ENCODE measurements at regions not wholly inside any gene's neighbourhood (a gene's known extent, or its start where the extent isn't known, plus 50 kb on each side); places are given as distances from the start of the nearest gene placed in this dataset.
"Not testable (repeated sequence)": the region's sequence is repeated elsewhere in the genome, so short reads cannot be mapped to it uniquely, and the experiment has no call there.

DNA sequence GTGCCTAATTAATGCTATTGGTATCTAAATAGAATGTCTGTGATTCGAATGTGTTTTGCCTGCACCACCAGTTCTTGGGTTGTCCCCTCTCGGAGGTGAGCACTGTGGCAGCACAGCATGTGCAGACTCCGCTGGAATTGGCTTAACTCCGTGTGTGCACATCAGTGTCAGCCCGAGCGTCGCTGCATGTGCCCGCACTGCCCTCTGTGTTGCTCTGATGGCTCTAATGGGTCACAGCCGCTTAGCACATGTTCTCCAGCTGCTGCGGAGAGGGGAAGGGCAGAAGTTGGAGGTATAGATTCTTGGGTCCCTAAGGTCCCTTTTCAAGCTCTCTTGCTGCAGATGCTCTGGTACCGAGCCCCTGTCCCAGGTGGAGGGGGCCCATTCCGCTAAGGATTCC lies 75.1 kb downstream of the CDRT15L2 start:
- not testable (repeated sequence) for DNase-seq (ENCODE audit: low spot score)
- 69% methylated on average over 10 of the region's 12 CpGs for WGBS (ENCODE audit: low lambda C conversion rate, missing lambda C conversion rate)

DNA sequence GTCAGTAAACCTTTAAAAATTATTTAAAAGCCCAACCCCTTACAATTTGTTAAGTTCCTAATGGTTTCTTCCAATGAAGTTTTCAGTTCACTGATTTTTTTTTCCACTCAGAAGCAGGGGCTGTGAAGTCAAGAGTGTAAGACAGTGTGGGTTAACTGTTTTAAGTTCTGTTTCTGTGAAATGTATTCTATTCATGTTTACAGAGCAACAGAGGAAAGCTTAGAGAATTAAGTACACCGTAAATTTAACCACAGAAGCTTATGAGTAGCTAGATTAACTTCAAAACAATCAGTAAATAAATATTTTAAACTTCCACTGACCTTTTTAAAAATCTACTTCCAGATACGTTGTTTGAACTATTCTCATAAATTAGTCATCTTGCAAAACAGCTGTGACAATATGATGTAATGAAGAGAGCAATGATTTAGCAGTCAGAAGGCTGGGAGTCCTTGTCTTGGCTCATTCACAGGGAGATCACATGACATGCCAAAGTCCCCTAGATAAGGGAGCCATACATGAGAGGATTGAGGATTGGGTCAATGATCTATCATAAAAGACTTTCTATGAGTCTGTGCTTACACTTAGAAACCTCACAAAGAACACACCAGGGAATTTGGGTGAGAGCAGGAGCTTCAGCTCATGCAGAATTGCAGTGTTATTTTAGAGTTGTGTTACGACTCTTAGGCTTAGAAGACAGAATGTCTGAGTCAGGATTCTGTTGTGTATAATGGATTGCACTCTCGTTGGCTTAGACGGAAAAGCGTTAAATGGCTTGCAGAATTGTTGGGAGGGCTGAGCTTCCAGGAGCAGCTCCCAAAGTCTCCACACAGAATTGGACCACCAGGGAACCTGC lies 85.8 kb downstream of the CDRT15L2 start:
- not testable (repeated sequence) for H3K36me3 ChIP-seq (replicated peaks; ENCODE audit: insufficient read depth, low read depth); H3K9me3 ChIP-seq (ENCODE audit: low read depth); H3K4me3 ChIP-seq; H4K20me1 ChIP-seq (ENCODE audit: insufficient read depth, poor library complexity, severe bottlenecking); H2AFZ ChIP-seq; H3K27me3 ChIP-seq; H3K9me2 ChIP-seq (replicated peaks; ENCODE audit: insufficient read depth); H3K79me2 ChIP-seq
- Histone ChIP-seq H3K4me2 (peak overlapping the region; percentile 33), H3K27ac (peak overlapping the region; percentile 78), H3K4me1 (ENCODE audit: insufficient read depth) (peaks cover 17% of the 10 kb centered on the region)
- WGBS (ENCODE audit: low lambda C conversion rate, missing lambda C conversion rate) = 8% methylated on average over 5 of the region's 6 CpGs
- peak; percentile 14 for DNase-seq (ENCODE audit: low spot score)

More for the DNA sequence above, 75.1 kb downstream of the CDRT15L2 start:
- not testable (repeated sequence) for H3K4me2 ChIP-seq; H3K27ac ChIP-seq; H3K9me3 ChIP-seq (ENCODE audit: low read depth); H3K27me3 ChIP-seq; H2AFZ ChIP-seq; H3K79me2 ChIP-seq; H3K36me3 ChIP-seq (replicated peaks; ENCODE audit: insufficient read depth, low read depth); H4K20me1 ChIP-seq (ENCODE audit: insufficient read depth, poor library complexity, severe bottlenecking); H3K4me3 ChIP-seq; H3K4me1 ChIP-seq (ENCODE audit: insufficient read depth); H3K9me2 ChIP-seq (replicated peaks; ENCODE audit: insufficient read depth)

DNA sequence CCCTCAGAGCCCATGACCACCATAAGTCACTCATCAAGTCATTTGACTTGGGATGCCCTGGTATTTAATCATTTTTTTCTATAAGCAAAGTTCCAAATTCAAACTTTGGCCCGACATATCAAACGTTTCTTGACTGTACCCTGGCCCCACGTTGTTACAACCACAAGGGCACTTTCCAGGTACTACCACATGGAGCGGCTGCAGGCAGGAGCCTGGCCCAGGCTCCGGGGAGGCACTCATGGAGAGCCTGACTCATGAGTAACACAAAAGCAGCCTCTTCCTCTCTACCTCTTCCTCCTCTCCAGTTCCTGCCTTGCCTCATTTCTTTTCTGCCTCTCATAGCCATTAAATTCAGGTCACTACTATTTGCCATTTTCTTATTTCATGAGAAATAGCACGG lies 87.2 kb downstream of the CDRT15L2 start:
- WGBS (ENCODE audit: low lambda C conversion rate, missing lambda C conversion rate) = 92% methylated on average over 6 of the region's 6 CpGs
- not testable (repeated sequence) for H4K20me1 ChIP-seq (ENCODE audit: insufficient read depth, poor library complexity, severe bottlenecking); H3K9me3 ChIP-seq (ENCODE audit: low read depth); DNase-seq (ENCODE audit: low spot score); H3K27me3 ChIP-seq; H3K36me3 ChIP-seq (replicated peaks; ENCODE audit: insufficient read depth, low read depth); H3K27ac ChIP-seq; H3K79me2 ChIP-seq; H3K4me3 ChIP-seq; H3K9me2 ChIP-seq (replicated peaks; ENCODE audit: insufficient read depth); H2AFZ ChIP-seq; H3K4me2 ChIP-seq
- peaks cover 17% of the 10 kb centered on the region for H3K4me1 ChIP-seq (ENCODE audit: insufficient read depth)

DNA sequence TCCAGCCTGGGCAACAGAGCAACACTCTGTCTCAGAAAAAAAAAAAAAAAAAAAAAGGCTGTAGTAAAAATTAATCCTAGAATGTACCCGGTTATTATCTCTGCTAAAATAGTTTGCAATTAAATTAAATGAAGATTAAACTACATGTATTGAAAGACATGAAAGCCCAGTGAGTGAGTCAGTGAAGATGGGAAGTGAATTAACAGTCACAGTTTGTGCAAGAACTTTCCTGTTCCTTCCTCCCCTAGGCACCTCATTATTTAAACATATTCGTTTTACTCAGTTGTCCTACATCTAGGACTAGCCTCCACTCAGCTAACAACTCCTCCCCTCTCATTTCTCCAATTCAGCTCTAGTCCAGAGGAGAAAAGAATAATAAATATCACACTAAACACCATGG lies 88.2 kb downstream of the CDRT15L2 start:
- not testable (repeated sequence) for H2AFZ ChIP-seq; H3K27me3 ChIP-seq; DNase-seq (ENCODE audit: low spot score); H3K36me3 ChIP-seq (replicated peaks; ENCODE audit: insufficient read depth, low read depth); H4K20me1 ChIP-seq (ENCODE audit: insufficient read depth, poor library complexity, severe bottlenecking); H3K4me2 ChIP-seq; H3K9me2 ChIP-seq (replicated peaks; ENCODE audit: insufficient read depth); H3K4me3 ChIP-seq; H3K9me3 ChIP-seq (ENCODE audit: low read depth); H3K79me2 ChIP-seq
- Histone ChIP-seq H3K4me1 (ENCODE audit: insufficient read depth) (peaks cover 17% of the 10 kb centered on the region), H3K27ac (peak overlapping the region; percentile 56)
- WGBS (ENCODE audit: low lambda C conversion rate, missing lambda C conversion rate) = 69% methylated on average over 2 of the region's 2 CpGs

DNA sequence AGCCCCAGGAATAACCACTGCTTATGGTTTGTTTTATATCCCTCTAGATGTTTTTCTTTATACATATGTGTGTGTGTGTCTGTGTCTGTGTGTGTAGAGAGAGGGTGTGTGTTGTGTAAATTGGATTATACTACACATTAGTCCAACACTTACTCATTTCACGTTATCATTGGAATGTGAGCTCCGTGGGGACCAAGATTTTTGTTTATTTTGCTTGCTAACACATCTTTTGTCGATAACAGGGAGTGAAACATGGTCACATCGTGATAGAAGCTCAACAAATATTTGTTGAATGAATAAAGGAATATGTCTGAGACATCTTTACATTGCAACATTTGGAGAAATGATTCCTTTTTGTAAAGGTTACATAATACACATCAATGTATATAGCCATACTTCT lies 88.8 kb downstream of the CDRT15L2 start:
- H3K9me2 ChIP-seq (replicated peaks; ENCODE audit: insufficient read depth); DNase-seq (ENCODE audit: low spot score); H3K27me3 ChIP-seq; H3K4me3 ChIP-seq; H3K36me3 ChIP-seq (replicated peaks; ENCODE audit: insufficient read depth, low read depth); H3K9me3 ChIP-seq (ENCODE audit: low read depth); H4K20me1 ChIP-seq (ENCODE audit: insufficient read depth, poor library complexity, severe bottlenecking); H2AFZ ChIP-seq; H3K4me2 ChIP-seq; H3K79me2 ChIP-seq: not testable (repeated sequence)
- Histone ChIP-seq H3K4me1 (ENCODE audit: insufficient read depth) (peaks cover 17% of the 10 kb centered on the region), H3K27ac (peak overlapping the region; percentile 56)
- 35% methylated on average over 4 of the region's 4 CpGs for WGBS (ENCODE audit: low lambda C conversion rate, missing lambda C conversion rate)

DNA sequence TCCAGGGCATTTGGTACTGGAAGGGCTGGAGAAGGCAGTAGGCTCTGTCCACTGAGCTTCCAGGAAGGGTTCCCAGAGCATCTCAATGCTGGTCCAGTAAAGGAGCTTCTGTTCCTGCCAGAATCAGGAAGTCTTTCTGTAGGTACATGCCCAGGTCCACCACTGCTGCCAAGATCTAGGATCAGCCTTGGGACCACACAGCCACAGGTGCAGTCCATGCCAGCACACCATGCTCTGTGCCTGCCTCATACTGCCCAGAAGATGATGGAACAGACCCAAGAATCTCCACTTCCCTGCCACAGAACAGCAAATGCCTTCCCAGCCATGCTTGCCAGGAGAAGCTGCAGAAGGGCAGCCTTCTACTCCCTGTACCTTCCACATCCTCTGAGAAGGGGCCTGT lies 89.3 kb downstream of the CDRT15L2 start:
- Histone ChIP-seq H3K4me1 (ENCODE audit: insufficient read depth) (peaks cover 17% of the 10 kb centered on the region), H3K27ac (peak overlapping the region; percentile 40)
- not testable (repeated sequence) for H3K9me3 ChIP-seq (ENCODE audit: low read depth); H4K20me1 ChIP-seq (ENCODE audit: insufficient read depth, poor library complexity, severe bottlenecking); H3K9me2 ChIP-seq (replicated peaks; ENCODE audit: insufficient read depth); H3K79me2 ChIP-seq; H3K4me3 ChIP-seq; H3K36me3 ChIP-seq (replicated peaks; ENCODE audit: insufficient read depth, low read depth); DNase-seq (ENCODE audit: low spot score); H3K4me2 ChIP-seq; H3K27me3 ChIP-seq; H2AFZ ChIP-seq

DNA sequence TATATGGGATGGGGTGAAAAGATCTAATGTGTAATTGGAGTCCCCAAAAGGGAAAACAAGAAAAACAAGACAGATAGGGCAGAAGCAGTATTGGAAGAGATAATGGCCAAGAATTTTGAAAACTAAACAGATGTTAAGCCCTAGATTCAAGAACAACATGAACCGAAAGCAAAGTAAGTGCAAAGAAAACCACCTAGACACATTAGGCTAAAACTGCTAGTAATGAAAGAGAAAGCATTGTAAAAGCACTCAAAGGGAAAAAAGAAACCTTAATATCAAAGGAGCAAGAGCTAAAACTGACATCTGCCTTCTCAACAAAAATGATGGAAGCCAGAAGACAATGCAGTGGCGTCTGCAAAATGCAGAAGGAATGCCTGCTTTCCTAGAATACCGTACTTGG lies 91.0 kb downstream of the CDRT15L2 start:
- not testable (repeated sequence) for H3K9me3 ChIP-seq (ENCODE audit: low read depth); H3K4me3 ChIP-seq; H3K27ac ChIP-seq; H4K20me1 ChIP-seq (ENCODE audit: insufficient read depth, poor library complexity, severe bottlenecking); H3K36me3 ChIP-seq (replicated peaks; ENCODE audit: insufficient read depth, low read depth); H3K9me2 ChIP-seq (replicated peaks; ENCODE audit: insufficient read depth); H3K79me2 ChIP-seq; H3K4me2 ChIP-seq; DNase-seq (ENCODE audit: low spot score); H3K27me3 ChIP-seq; H2AFZ ChIP-seq
- H3K4me1 ChIP-seq (ENCODE audit: insufficient read depth) = peaks cover 10% of the 10 kb centered on the region
- WGBS (ENCODE audit: low lambda C conversion rate, missing lambda C conversion rate) = no CpG with 5 or more reads among the region's 3 CpGs

DNA sequence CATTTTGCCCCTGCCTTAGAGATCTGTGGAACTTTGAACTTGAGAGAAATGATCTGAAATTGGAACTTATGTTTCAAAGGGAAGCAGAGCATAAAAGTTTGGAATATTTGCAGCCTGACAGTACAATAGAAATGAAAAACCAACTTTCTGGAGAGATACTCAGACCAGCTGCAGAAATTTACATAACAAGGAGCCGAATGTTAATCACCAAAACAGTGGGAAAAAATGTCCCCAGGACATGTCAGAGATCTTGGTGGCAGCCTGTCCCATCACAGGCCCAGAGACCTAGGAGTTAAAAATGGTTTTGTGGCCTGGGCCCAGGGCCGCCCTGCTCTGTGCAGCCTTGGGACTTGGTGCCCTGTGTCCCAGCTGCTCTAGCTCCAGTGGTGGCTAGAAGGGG lies 94.8 kb downstream of the CDRT15L2 start:
- H3K4me1 ChIP-seq (ENCODE audit: insufficient read depth); H3K79me2 ChIP-seq; H3K4me2 ChIP-seq; H3K36me3 ChIP-seq (replicated peaks; ENCODE audit: insufficient read depth, low read depth); H3K27ac ChIP-seq; H2AFZ ChIP-seq; H3K27me3 ChIP-seq; H4K20me1 ChIP-seq (ENCODE audit: insufficient read depth, poor library complexity, severe bottlenecking); DNase-seq (ENCODE audit: low spot score); H3K9me3 ChIP-seq (ENCODE audit: low read depth); H3K9me2 ChIP-seq (replicated peaks; ENCODE audit: insufficient read depth); H3K4me3 ChIP-seq: not testable (repeated sequence)
- 96% methylated on average over 2 of the region's 2 CpGs for WGBS (ENCODE audit: low lambda C conversion rate, missing lambda C conversion rate)

DNA sequence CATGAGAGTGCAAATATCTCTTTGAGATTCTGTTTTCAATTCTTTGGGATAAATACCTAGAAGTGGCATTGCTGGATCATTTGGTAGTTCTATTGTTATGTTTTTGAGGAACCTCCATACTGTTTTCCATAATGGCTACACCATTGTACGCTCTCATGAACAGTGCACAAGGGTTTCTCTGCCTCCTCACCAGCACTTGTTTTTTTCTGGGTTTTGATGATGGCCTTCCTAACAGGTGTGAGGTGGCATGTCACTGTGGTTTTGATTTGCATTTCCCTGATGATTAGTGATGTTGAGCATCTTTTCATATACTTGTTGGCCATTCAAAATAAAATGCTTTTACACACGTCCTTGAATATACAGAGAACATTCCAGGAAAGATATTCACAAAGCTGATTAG lies 96.2 kb downstream of the CDRT15L2 start:
- not testable (repeated sequence) for H3K9me2 ChIP-seq (replicated peaks; ENCODE audit: insufficient read depth); H3K4me1 ChIP-seq (ENCODE audit: insufficient read depth); H3K27me3 ChIP-seq; H3K9me3 ChIP-seq (ENCODE audit: low read depth); DNase-seq (ENCODE audit: low spot score); H3K36me3 ChIP-seq (replicated peaks; ENCODE audit: insufficient read depth, low read depth); H4K20me1 ChIP-seq (ENCODE audit: insufficient read depth, poor library complexity, severe bottlenecking); H3K4me3 ChIP-seq; H3K79me2 ChIP-seq; H3K4me2 ChIP-seq; H2AFZ ChIP-seq; H3K27ac ChIP-seq
- WGBS (ENCODE audit: low lambda C conversion rate, missing lambda C conversion rate) = 84% methylated on average over 2 of the region's 2 CpGs

Data from hepatocyte (in vitro differentiated cells).